BLaER1 treated with 17β-estradiol and CSF1 and Interleukin-3, amounts not matched to agents 10 nM and 100 nM (cell line): ENCODE measurements at regions not wholly inside any gene's neighbourhood (a gene's known extent, or its start where the extent isn't known, plus 50 kb on each side); places are given as distances from the start of the nearest gene placed in this dataset.

Experiments
- H3K27ac ChIP-seq, 11 experiments: shearing (Covaris generic); formaldehyde crosslinking; 2 replicates each; pipeline ENCODE4 v1.8.1; 2022
- H3K27me3 ChIP-seq, 11 experiments: shearing (Covaris generic); formaldehyde crosslinking; 2 replicates each; pipeline ENCODE4 v1.8.1; 2022
- H3K36me3 ChIP-seq, 11 experiments: shearing (Covaris generic); formaldehyde crosslinking; 2 replicates each; pipeline ENCODE4 v1.8.1; 2022
- H3K4me1 ChIP-seq, 10 experiments: shearing (Covaris generic); formaldehyde crosslinking; 2 replicates each; pipeline ENCODE4 v1.8.1; 2022
- H3K4me2 ChIP-seq, 11 experiments: shearing (Covaris generic); formaldehyde crosslinking; 2 replicates each; pipeline ENCODE4 v1.8.1; 2022
- H3K4me3 ChIP-seq, 10 experiments: shearing (Covaris generic); formaldehyde crosslinking; 2 replicates each; pipeline ENCODE4 v1.8.1; 2022
- H3K9ac ChIP-seq, 11 experiments: shearing (Covaris generic); formaldehyde crosslinking; 2 replicates each; pipeline ENCODE4 v1.8.1; 2022
- H3K9me3 ChIP-seq, 11 experiments: shearing (Covaris generic); formaldehyde crosslinking; replicated peaks in 1 of 11; 2 replicates each; pipeline ENCODE4 v1.8.1; 2022
- H4K20me1 ChIP-seq, 11 experiments: shearing (Covaris generic); formaldehyde crosslinking; 2 replicates each; pipeline ENCODE4 v1.8.1; 2022
- Cebpa-rat ChIP-seq, 11 experiments: shearing (Covaris generic); IDR thresholded peaks; 2 replicates each; pipeline ENCODE4 v1.8.1; 2022

DNA sequence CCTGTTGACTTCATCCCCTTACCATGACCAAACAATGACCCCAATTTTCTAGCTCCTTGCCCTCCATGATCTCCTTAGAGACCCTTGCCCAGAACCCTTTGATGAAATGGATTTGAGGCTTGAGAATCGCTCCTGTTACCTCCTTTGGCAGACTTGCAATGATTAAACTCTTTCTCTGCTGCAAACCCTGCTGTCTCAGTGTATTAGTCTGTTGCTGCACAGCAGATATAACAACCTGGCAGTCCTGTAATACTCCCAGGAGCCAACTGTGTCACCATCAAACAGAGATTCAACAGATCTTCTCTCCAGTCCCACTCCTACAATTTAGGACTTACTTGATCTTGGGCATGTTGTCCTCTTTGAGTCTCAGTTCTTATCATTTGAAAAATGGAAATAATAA, 242.9 kb downstream of the HRH4 start:
- Histone ChIP-seq H3K4me2 (no peak overlapping the region), H3K27ac (no peak overlapping the region), H3K36me3 (no peaks in the 10 kb centered on the region), H3K4me1 (no peaks in the 10 kb centered on the region), H3K4me3 (no peak overlapping the region), H3K27me3 (no peaks in the 10 kb centered on the region), H3K9ac (no peak overlapping the region), H4K20me1 (no peaks in the 10 kb centered on the region), H3K9me3 (peaks cover 0 to 10% (median 8%) of the 10 kb centered on the region in 11 experiments; a peak in 11 of 22 replicates)
- no peak for TF ChIP-seq Cebpa-rat (IDR thresholded peaks at IDR 0.05)

DNA sequence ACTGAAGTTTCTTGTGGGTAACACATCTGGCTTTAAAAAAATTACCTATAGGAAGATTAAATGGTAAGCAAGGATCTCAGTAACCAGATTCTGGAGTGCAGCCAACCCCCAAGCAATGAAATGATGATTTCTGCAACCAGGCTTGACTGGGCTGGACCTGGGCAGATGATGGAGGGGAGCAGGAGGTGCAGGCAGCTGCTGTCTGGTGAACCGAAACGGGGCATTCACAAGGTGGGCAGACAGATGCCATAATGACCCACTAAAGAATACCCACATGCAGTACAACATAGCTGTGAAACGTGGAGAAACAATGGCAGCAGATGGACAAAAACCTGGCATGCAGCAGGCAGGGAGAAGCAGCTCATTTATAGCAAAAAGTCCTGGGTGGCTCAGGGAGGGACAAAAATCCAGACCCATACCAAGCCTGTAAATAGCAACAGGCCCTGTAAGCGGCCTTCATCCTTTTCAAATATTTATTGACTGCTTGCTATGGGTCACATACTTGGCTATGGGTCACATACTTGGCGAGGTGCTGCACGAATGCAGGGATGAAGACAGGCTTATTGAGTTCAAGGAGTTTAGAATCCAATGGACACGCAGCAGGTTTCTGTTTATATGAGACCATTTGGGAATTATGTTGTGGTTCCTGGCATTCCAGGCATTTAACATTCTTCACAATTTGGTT, 244.7 kb downstream of the HRH4 start:
- Histone ChIP-seq H3K4me1 (no peaks in the 10 kb centered on the region), H3K4me3 (no peak overlapping the region), H3K4me2 (no peak overlapping the region), H3K27ac (no peak overlapping the region), H4K20me1 (no peaks in the 10 kb centered on the region), H3K9ac (no peak overlapping the region), H3K36me3 (no peaks in the 10 kb centered on the region), H3K27me3 (no peaks in the 10 kb centered on the region), H3K9me3 (peaks cover 0 to 10% (median 8%) of the 10 kb centered on the region in 11 experiments; a peak in 11 of 22 replicates)
- no peak for TF ChIP-seq Cebpa-rat (IDR thresholded peaks at IDR 0.05)

DNA sequence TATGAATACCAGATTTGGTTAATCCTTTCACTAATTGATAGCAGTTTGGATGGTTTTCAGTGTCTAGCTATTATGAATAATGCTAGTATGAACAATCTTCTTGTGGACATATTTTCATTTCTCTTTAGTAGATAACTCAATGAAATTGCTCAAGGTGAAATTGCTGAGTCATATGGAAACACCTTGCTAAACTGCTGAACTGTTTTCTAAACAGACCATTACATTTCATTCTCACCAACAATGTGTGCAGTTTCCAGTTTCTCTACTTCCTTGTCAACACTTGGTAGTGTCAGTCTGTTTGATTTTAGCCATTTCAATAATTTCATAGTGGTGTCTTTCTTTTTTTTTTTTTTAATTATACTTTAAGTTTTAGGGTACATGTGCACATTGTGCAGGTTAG, 250.0 kb downstream of the HRH4 start:
- Histone ChIP-seq H3K27ac (no peak overlapping the region), H3K4me2 (no peak overlapping the region), H3K9ac (no peak overlapping the region), H3K4me1 (no peaks in the 10 kb centered on the region), H3K4me3 (no peak overlapping the region), H3K9me3 (no peaks in the 10 kb centered on the region), H4K20me1 (no peaks in the 10 kb centered on the region), H3K36me3 (no peaks in the 10 kb centered on the region), H3K27me3 (no peaks in the 10 kb centered on the region)
- TF ChIP-seq Cebpa-rat (IDR thresholded peaks at IDR 0.05): no peak

DNA sequence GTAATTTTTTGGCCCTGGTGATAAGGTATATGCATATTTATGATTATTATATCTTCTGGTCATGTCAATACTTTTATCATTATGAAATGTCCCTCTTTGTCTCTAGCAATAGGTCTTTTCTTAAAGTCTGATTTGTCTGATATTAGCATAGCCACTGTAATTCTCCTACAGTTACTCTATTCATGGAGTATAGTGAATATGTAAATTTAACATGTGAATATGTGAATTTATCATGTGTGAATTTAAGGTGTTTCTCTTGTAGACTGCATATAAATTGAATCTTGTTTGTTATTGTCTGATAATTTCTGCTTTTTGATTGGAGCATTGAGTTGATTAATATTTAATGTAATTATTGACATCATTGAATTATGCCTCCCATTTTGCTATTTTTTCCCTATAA, 259.4 kb downstream of the HRH4 start:
- Histone ChIP-seq H3K27ac (no peak overlapping the region), H4K20me1 (no peaks in the 10 kb centered on the region), H3K4me2 (no peak overlapping the region), H3K4me1 (no peaks in the 10 kb centered on the region), H3K4me3 (no peak overlapping the region), H3K27me3 (no peaks in the 10 kb centered on the region), H3K9me3 (no peaks in the 10 kb centered on the region), H3K9ac (no peak overlapping the region), H3K36me3 (no peaks in the 10 kb centered on the region)
- no peak for TF ChIP-seq Cebpa-rat (IDR thresholded peaks at IDR 0.05)

DNA sequence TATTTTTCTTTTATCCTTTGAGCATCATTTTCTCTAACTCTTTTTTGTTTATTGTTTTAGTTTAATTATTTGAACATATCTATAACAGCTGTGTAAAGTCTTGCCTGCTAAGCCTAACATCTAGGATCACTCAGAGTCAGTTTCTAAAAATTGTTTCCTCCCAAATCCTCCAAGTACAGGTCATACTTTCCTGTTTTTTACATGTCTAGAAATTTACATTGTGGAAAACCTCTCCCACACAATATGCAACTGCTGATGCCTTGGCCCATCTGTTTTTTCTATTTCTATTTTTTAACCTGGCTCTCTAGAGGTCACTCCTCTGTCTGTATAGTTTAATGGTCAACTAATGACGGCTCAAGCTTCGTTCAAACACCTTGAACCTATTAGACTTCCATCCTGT, 261.0 kb downstream of the HRH4 start:
- no peak for TF ChIP-seq Cebpa-rat (IDR thresholded peaks at IDR 0.05)

DNA sequence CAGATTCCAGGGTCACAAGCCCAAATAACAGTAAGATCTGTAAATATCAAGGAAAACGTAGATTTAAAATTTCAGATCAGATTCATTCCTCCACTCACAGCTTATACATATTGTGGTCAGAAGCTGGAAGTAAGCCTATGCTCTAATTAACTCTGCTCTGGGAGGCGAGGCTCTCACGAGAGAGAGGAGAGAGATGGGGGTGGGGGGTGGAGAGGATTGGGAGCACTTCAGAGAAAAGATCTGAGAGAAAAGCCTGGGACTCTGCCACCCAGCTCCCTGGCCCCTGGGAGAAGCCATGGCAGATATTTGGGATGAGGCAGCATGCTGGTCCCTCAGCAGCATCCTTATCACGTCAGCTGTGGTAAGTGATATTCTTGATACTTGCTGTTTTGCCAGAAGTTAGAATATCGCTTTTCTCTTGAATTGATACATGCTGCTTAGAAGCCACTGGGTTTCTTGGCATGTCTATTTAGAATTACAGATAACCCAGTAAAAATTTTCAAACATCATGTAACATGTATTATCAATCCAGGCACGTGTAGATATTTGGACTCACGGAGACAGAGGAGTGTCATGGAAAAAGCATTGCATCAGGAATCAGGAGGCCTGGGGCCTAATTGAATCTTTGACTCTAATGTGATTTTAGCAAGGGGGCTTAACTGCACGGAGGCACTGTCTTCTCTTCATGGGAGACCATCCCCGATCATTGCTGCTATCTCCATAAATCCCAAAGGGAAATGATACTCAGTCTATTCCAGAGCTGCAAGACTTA, 265.4 kb downstream of the HRH4 start:
- Histone ChIP-seq H3K27me3 (peaks cover 0 to 13% (median 7%) of the 10 kb centered on the region in 11 experiments; a peak in 7 of 22 replicates), H3K27ac (no peak overlapping the region), H3K4me3 (no peak overlapping the region), H4K20me1 (no peaks in the 10 kb centered on the region), H3K9me3 (no peaks in the 10 kb centered on the region), H3K4me2 (no peak overlapping the region), H3K36me3 (no peaks in the 10 kb centered on the region), H3K4me1 (peaks cover 0 to 8% (median 3%) of the 10 kb centered on the region in 10 experiments; a peak in 15 of 20 replicates), H3K9ac (no peak overlapping the region)
- no peak for TF ChIP-seq Cebpa-rat (IDR thresholded peaks at IDR 0.05)

More for the DNA sequence above, 261.0 kb downstream of the HRH4 start:
- no peaks in the 10 kb centered on the region for H3K27me3 ChIP-seq
- H3K9ac ChIP-seq: no peak overlapping the region
- H3K27ac ChIP-seq: no peak overlapping the region
- no peak overlapping the region for H3K4me3 ChIP-seq
- H4K20me1 ChIP-seq: no peaks in the 10 kb centered on the region
- H3K36me3 ChIP-seq: no peaks in the 10 kb centered on the region
- no peak overlapping the region for H3K4me2 ChIP-seq
- H3K4me1 ChIP-seq: no peaks in the 10 kb centered on the region
- H3K9me3 ChIP-seq: no peaks in the 10 kb centered on the region

DNA sequence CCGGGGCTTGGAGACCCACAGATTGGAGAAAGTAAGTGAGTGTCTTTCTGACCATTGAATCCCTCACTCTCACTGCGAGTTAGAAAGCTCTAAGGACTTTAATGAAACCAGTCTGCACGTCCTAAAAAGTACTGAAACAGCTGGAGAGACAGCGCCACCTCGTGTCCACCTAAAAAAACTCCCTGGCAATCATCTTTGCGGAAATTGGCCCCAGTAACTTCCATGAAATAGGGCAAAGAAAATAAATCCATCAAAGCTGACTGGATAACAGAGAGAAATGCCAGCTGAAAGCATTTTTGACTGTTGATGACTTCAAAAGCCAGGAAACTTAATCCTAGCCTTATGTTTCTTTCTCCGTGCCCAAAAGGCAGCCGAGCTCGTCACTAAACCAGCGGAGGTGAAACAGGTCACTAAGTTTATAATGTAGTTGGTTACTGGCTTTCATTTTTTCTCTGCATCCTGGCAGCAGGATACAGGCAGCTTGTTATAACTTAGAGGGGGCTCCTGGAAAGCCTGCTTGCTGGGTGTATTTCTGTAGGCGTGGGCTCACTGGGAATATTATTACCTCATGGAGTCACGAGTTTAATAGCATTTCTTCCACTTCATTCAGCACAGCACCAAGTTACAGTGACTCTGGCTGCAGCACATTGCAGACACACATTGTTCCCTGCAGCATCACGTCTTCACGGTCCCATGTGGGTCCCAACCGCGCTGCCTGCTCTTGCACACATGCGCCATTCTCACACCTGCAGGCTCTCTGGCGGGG, 266.5 kb downstream of the HRH4 start:
- Histone ChIP-seq H3K27me3 (peaks cover 0 to 13% (median 7%) of the 10 kb centered on the region in 11 experiments; a peak in 7 of 22 replicates), H3K36me3 (no peaks in the 10 kb centered on the region)

DNA sequence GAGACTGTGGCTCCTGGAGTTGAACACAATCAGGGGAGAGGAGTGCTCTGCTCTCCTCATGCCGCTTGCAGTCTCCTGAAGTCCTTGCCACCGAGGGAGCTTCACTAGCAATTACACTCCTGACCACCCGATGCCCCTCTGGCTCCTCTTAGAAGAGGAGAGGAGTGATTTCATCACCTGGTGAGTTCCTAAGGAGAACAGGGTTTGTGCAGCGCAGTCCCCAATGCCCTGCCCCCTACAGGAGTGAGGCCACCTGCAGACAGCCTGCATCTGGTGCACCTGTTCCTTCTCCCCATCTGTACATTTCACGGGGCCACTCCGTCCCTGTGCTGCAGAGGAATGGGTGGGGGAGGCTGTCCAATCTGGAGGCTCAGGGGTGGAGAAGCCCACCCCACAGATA, 267.2 kb downstream of the HRH4 start:
- Histone ChIP-seq H3K36me3 (no peaks in the 10 kb centered on the region), H3K4me3 (no peak overlapping the region), H3K27ac (no peak overlapping the region), H4K20me1 (no peaks in the 10 kb centered on the region), H3K4me1 (peaks cover 8 to 18% (median 13%) of the 10 kb centered on the region in 10 experiments; a peak in 18 of 20 replicates), H3K9me3 (no peaks in the 10 kb centered on the region), H3K4me2 (peak overlapping the region in 8 of 11 experiments; percentile 33 to 73 (median 64); a peak in 14 of 22 replicates), H3K9ac (no peak overlapping the region), H3K27me3 (peaks cover 0 to 13% (median 7%) of the 10 kb centered on the region in 11 experiments; a peak in 7 of 22 replicates)
- no peak for TF ChIP-seq Cebpa-rat (IDR thresholded peaks at IDR 0.05)

More for the DNA sequence above, 266.5 kb downstream of the HRH4 start:
- Histone ChIP-seq H3K4me1 (peaks cover 8 to 18% (median 13%) of the 10 kb centered on the region in 10 experiments; a peak in 18 of 20 replicates), H3K4me3 (peak overlapping the region; percentile 25 to 54 (median 44); a peak in 18 of 20 replicates), H3K4me2 (peak overlapping the region; percentile 33 to 73 (median 64); a peak in 21 of 22 replicates), H4K20me1 (no peaks in the 10 kb centered on the region), H3K27ac (no peak overlapping the region), H3K9ac (peak overlapping the region in 4 of 11 experiments; percentile 18 to 30 (median 26); a peak in 1 of 22 replicates), H3K9me3 (no peaks in the 10 kb centered on the region)
- no peak for TF ChIP-seq Cebpa-rat (IDR thresholded peaks at IDR 0.05)

DNA sequence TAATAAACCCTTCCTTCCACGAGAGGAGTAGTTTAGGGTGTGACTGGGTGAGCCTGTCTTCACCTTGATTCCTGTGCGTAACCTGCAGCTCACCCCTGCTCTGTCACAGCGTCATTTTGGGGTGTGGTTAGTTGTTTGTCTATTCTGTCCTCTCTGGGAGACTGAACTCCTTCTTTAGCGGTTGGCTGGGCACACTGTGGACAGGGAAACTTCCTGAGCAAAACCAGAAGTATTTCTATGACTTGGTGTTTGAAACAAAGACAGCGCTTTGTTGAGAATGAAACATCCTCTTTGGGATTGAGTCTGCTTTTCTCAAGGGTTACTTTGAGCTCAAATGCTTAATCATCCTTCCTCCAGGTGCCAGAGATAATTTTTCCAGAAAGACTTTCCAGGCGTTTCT, 270.7 kb downstream of the HRH4 start:
- H3K27me3 ChIP-seq: peaks cover 0 to 13% (median 7%) of the 10 kb centered on the region in 11 experiments; a peak in 7 of 22 replicates
- no peak overlapping the region for H3K4me3 ChIP-seq
- H3K9ac ChIP-seq: no peak overlapping the region; a peak in 1 of 22 replicates
- no peaks in the 10 kb centered on the region for H3K36me3 ChIP-seq
- H3K4me1 ChIP-seq: peaks cover 8 to 18% (median 13%) of the 10 kb centered on the region in 10 experiments; a peak in 18 of 20 replicates
- no peaks in the 10 kb centered on the region for H4K20me1 ChIP-seq
- no peak for TF ChIP-seq Cebpa-rat (IDR thresholded peaks at IDR 0.05)
- H3K27ac ChIP-seq: no peak overlapping the region
- H3K9me3 ChIP-seq: no peaks in the 10 kb centered on the region
- H3K4me2 ChIP-seq: peak overlapping the region; percentile 4 to 68 (median 26); a peak in 18 of 22 replicates
